ENCODE measurements at regions not wholly inside any gene's neighbourhood (a gene's known extent, or its start where the extent isn't known, plus 50 kb on each side); places are given as distances from the start of the nearest gene placed in this dataset.

GRCh38 chr4:13830449-13830848, 202.9 kb upstream of the BOD1L1 start:
- H3K4me1 Mint-ChIP-seq = no peaks in the 10 kb centered on the region
- peaks cover 4% of the 10 kb centered on the region for H3K9me3 Mint-ChIP-seq
- no peak overlapping the region for H3K27ac Mint-ChIP-seq (ENCODE audit: unreplicated experiment)
- TF ChIP-seq, protein P1, sequence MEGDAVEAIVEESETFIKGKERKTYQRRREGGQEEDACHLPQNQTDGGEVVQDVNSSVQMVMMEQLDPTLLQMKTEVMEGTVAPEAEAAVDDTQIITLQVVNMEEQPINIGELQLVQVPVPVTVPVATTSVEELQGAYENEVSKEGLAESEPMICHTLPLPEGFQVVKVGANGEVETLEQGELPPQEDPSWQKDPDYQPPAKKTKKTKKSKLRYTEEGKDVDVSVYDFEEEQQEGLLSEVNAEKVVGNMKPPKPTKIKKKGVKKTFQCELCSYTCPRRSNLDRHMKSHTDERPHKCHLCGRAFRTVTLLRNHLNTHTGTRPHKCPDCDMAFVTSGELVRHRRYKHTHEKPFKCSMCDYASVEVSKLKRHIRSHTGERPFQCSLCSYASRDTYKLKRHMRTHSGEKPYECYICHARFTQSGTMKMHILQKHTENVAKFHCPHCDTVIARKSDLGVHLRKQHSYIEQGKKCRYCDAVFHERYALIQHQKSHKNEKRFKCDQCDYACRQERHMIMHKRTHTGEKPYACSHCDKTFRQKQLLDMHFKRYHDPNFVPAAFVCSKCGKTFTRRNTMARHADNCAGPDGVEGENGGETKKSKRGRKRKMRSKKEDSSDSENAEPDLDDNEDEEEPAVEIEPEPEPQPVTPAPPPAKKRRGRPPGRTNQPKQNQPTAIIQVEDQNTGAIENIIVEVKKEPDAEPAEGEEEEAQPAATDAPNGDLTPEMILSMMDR (conservative IDR thresholded peaks at IDR 0.05) = no peak
- DNase-seq (ENCODE audit: low read depth, low spot score) = no peak
- peaks cover 17% of the 10 kb centered on the region for H3K27me3 Mint-ChIP-seq (ENCODE audit: low read depth)
- no peak overlapping the region for H3K4me3 Mint-ChIP-seq
- H3K36me3 Mint-ChIP-seq (ENCODE audit: low read depth) = no peaks in the 10 kb centered on the region

GRCh38 chr4:13833171-13833804, 205.8 kb upstream of the BOD1L1 start:
- no peak overlapping the region for H3K27ac Mint-ChIP-seq (ENCODE audit: unreplicated experiment)
- H3K36me3 Mint-ChIP-seq (ENCODE audit: low read depth) = no peaks in the 10 kb centered on the region
- TF ChIP-seq, protein P1 (conservative IDR thresholded peaks at IDR 0.05) = no peak
- H3K4me3 Mint-ChIP-seq = no peak overlapping the region
- H3K27me3 Mint-ChIP-seq (ENCODE audit: low read depth) = peaks cover 19% of the 10 kb centered on the region
- no peaks in the 10 kb centered on the region for H3K4me1 Mint-ChIP-seq
- H3K9me3 Mint-ChIP-seq = no peaks in the 10 kb centered on the region
- DNase-seq (ENCODE audit: low read depth, low spot score) = no peak

DNA sequence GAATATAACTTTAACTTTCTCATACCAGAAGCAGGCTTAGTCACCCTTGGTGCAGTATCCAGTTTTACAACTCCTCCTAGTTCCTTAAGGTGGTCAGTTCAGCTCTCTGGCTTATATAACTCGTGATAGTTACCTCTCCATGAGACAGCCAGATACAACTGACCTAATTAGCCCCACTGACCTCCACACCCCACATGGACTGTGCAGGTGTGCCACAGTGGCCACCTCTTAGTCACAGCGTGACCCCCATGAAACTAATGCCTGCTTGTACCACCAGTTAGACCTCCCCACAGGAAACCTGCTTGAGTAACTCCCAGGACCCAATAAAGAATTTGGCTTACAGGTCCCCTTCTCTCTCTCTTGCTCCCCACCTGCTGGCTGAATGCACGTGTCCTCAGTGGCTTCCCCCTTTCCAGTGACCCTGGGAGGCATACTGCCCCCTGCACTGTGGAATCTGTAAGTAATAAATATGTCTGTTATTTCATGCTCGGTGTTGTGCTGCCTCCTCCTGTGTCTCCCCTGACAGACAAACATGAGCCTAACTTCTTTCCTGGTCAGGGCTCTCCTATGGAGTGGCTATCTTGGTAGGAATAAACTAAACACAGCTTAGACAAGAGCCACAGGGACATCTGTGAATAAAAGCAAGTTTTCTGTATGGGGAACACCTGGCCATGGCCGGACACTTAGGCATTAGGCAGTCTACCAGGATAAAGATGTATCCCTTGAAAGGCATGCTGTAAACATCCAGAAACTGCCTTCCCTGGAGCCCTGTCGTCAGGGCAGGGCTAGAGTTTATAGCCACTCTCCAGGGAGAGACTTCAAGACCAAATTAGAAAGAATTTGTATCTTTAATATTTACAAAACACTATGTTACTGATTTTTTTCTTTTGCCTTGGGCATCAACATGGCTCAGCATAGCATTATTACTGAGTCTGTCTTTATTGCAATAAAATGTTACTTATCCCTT, 209.7 kb upstream of the BOD1L1 start:
- Mint-ChIP-seq H3K27me3 (ENCODE audit: low read depth) (peaks cover 9% of the 10 kb centered on the region), H3K27ac (ENCODE audit: unreplicated experiment) (no peak overlapping the region), H3K36me3 (ENCODE audit: low read depth) (no peaks in the 10 kb centered on the region), H3K4me1 (peaks cover 10% of the 10 kb centered on the region), H3K4me3 (no peak overlapping the region), H3K9me3 (no peaks in the 10 kb centered on the region)
- TF ChIP-seq, protein P1 (conservative IDR thresholded peaks at IDR 0.05) = no peak
- no peak for DNase-seq (ENCODE audit: low read depth, low spot score)

- Mint-ChIP-seq H3K36me3 (ENCODE audit: low read depth) (no peaks in the 10 kb centered on the region), H3K4me3 (no peak overlapping the region), H3K9me3 (no peaks in the 10 kb centered on the region), H3K4me1 (peaks cover 25% of the 10 kb centered on the region), H3K27ac (ENCODE audit: unreplicated experiment) (no peak overlapping the region), H3K27me3 (ENCODE audit: low read depth) (peaks cover 6% of the 10 kb centered on the region)
- TF ChIP-seq, protein P1 (conservative IDR thresholded peaks at IDR 0.05) = no peak
- DNase-seq (ENCODE audit: low read depth, low spot score) = no peak
These were observed 213.1 kb upstream of the BOD1L1 start for GRCh38 chr4:13840502-13841190.

GRCh38 chr4:13844740-13845139, 217.2 kb upstream of the BOD1L1 start:
- TF ChIP-seq, protein P1 (conservative IDR thresholded peaks at IDR 0.05) = no peak
- DNase-seq (ENCODE audit: low read depth, low spot score) = no peak
- H3K9me3 Mint-ChIP-seq = peaks cover 6% of the 10 kb centered on the region
- no peak overlapping the region for H3K4me3 Mint-ChIP-seq
- no peak overlapping the region for H3K27ac Mint-ChIP-seq (ENCODE audit: unreplicated experiment)
- peaks cover 38% of the 10 kb centered on the region for H3K4me1 Mint-ChIP-seq
- peaks cover 3% of the 10 kb centered on the region for H3K27me3 Mint-ChIP-seq (ENCODE audit: low read depth)
- H3K36me3 Mint-ChIP-seq (ENCODE audit: low read depth) = peaks cover 3% of the 10 kb centered on the region
